NCI-H446 (cell line): ENCODE measurements at regions not wholly inside any gene's neighbourhood (a gene's known extent, or its start where the extent isn't known, plus 50 kb on each side); places are given as distances from the start of the nearest gene placed in this dataset.

Source experiments
- DNase-seq, 2 experiments: peaks; one replicate each; lab custom pipeline; 2025; lab: John Stamatoyannopoulos, UW

DNA sequence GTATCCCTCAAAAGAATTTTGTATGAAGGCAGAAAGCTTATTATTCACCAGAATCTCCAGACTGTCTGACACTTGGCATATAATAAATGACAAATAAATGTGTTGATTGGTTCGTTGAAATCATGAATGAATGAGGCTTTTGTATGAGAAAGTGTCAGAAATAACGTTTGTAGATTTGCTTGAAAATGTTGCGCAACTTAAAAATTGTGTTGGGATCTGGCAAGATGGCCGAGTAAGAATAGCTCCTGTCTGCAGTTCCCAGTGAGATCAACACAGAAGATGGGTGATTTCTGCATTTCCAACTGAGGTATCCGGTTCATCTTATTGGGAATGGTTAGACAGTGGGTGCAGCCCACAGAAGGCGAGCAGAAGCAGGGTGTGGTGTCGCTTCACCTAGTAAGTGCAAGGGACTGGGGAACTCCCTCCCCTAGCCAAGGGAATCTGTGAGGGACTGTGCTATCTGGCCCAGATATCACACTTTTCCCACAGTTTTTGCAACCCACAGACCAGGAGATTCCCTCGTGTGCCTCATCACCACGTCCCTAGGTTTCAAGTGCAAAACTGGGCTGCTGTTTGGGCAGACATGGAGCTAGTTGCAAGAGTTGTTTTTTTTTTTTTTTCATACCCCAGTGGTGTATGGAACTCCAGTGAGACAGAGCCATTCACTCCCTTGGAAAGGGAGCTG is 759.0 kb downstream of the LTN1 start:
- no peak for DNase-seq

DNA sequence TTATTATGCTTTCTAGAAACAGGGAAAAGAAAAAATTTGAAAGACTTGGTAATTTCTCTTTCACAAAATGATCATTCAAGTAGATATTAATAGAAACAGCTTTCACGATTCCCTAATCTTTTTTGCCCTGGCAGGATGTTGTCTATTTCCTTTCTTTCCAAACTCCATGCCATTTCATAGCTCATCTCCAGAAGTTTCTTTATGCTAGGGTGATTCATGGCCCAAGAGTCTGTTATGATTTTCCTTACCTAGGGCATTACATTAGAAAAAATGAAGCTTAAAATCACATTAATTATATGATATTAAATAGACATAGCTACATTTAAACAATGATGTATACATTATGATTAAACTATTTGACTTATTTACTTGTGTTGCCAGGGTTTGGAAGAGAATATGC is 762.1 kb downstream of the LTN1 start:
- DNase-seq = no peak

DNA sequence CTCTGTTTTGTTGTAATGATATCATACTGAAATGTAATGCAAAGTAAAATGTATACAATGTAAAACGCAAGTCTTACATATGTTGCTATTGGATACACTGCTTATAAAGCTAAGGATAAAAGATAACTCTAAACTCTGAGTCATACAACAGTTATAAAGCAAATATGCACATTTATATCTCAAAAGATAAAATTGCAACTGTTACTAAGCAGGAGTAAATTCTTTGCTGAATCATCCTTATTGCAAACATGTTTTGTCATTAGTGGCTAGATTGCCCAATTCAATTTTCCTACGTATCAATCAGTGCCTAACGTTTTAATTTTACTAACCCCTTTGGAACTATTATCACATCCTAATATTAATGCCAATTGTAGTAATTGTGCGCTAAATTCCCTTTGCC is 762.9 kb downstream of the LTN1 start:
- DNase-seq = no peak

DNA sequence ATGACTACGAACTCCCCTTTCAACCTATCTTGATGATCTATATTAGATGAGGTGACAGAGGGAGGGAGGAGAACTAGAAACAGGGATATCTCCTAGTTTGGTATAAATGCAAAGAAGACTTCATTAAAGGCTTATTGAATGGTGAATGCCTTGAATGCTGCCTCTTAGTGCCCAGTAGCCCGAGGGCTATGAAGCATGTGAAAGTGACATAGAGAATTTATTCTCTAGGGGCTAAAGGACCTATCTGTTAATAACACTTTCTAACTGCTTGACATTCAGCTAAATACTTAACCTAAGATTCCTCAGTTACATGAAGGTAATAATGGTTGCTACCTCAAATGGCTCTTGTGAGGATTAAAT is 764.1 kb downstream of the LTN1 start:
- no peak for DNase-seq

DNA sequence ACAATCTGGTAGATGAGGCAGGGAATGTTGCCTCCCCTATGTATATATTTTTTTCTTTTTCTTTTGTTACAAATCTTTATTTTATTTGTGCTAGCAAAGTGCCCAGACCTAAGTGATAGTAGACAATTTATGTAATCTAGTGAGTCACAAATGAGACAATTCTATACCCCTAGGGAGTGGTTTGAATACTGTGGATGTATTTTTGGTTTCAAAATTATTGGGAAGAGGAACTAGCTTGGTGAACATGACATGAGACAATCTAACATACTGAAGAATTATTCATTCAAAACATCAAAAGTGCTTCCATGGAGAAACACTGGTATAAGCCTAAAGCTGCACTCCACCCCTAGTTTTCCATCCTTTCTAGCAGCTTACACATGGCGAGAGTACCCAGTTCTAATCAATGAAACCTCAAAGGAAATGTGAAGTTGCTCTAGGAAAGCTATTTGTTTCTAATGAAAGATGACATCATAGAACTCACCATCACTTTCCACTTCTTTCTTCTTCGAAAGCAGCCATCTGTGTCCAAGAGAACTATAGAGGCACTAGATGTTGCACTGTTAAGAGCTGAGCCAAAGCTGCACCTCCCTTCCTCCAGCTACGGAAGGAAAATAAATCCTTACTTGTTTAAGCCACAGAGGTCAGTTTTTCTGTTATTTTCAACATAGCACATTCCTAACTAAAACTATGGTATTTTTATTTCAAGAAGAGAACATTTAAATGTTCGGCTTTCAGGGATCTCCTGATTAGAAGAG is 764.6 kb downstream of the LTN1 start:
- no peak for DNase-seq

DNA sequence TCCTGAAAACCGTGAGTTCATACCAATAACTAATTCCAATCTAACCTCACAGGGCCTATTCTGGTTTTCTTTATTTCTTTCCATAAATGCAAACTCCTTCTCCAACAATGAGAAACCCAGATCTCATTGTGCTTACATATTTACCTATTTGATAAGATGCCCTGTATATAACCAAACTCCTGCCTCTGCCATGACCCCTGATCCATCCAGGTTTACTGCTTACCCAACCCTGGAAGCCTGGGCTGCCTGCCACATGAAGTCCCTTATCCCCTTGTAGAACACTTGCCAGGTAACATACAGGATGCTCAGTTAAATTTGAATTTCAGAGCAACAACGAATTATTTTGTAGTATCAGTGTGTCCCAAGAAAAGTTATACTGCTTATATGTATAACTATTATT is 766.1 kb downstream of the LTN1 start:
- DNase-seq = no peak

DNA sequence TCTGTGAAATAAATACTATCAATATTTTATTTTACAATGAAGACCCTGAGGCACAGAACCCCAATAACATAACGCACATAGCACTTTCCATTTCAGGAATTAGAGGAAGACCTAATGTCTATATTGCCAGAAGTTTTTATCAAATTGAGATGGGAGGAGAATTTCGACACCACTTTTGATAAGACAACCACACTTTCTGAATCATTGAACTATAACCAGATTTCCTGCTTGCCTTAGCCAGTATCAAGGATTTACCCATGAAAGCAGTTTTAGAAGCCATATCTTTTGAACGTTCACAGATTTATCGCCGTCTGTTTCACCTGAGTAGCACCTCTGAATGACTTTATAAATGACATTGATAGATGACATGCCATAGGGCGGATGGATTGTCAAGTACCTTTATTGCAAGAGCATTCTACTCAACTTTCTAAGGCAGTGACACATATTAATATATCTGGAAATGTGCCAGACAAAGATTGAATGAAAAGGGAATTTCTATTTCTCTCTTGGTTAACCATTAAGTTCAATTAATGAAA is 768.4 kb downstream of the LTN1 start:
- DNase-seq = no peak

DNA sequence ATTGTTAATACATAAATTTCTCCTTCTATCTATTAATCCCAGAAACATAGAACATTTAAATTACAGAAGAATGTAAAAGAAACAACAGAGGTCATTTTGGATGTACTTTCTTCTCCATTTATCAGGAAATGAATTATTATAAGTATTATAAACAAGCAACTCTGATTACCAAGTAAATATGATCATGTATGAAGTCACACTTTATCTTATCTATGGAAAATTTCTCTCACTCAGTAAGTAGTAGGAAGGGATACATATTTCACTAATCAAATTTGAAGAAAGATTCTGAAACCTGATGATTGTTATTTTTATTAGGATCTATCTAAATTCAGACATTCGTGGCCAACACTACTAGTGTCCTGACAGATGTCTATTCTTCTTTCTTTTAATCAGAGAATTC is 770.7 kb downstream of the LTN1 start:
- no peak for DNase-seq

DNA sequence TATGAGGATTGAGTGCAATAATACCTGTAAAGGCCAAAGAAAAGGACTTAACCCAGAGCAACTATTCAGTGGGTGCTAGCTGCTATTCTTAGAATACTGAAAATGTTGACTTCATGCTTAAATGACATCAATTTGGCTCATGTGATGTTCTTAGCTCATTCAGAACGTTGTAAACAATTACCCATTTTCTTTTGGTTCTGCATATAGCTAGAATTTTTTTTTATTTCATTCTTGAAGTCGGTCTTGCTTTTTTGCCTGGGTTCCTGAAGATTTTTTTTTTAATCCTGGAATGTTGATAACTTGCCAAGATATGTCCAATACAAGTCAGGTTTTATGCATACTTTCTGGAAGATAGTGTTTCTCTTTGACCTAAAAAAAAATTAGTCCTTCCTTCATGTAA is 772.0 kb downstream of the LTN1 start:
- DNase-seq = no peak

DNA sequence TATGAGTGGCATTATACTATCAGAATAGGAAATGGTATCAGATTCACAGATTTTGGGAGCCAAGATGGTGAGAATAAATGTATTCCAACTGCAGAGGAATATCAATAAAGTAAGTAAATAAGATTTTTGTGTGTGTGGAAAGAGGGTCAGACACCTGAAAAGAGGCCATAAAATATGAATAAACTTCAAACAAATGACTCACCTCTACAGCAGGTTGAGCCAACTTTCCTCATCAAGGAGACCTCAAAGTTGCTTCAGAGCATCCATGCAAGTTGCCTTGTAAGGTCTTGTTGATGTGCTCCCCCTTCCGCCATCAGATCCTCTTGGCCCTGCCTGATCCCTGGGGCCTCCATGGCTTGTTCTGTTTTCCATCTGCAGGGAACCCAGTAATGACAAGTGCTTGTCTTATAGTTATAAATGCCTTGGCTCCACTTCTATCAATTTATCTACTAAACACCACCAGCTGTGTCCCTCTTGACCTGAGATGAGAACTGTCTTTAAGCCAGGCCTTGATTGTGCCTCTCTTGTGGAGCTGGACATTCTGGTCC is 775.6 kb downstream of the LTN1 start:
- no peak for DNase-seq

DNA sequence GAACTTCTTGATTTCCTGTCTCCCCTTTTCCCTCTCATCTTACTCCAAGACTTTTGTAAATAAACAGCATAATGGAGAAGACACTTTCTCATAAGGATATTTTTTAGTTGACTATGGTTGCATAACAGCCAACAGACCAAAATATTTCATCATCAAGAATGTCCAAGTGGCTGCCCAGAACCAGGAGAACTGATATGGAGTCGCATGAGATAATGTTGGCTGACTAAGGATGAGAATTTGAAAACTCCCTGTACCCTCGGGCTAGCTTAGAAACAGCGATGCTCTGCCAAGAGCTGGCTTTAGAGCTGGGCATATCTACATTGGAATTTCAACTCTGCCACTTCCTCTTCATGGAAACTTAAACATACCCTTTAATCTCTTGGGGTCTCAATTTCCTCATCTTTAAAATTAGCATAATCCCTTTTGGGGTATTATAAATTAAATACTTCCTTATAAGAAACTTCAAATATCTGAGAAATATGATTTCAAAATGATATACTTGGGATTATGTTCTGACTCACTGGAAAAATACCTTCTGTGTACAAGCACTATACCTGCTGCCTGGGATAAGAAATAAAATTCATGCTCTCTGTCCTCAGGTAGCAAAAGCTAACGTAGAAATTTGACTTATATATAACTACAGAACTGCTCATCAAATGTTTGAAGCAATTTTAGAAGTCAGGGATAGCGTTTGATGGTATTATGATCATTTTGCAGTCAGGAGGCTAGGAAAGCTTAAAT is 777.3 kb downstream of the LTN1 start:
- no peak for DNase-seq

DNA sequence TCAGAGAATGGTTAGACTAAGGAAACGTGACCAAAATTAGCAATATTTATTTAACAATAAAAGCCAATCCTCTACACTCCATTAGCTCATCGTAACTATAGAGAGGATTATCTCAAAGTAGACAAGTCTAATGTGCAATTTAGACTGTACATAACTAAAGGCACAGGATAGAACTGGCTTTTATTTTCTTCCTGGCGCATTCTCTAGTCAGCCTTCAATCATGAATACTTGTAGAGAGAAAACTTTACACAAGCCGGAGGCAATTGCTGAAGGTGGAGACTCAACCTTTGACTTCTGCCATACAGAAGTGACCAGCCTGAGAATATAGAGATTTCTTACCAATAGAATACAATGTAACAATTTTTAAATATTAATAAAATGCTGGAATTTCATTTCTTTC is 777.9 kb downstream of the LTN1 start:
- DNase-seq = no peak

DNA sequence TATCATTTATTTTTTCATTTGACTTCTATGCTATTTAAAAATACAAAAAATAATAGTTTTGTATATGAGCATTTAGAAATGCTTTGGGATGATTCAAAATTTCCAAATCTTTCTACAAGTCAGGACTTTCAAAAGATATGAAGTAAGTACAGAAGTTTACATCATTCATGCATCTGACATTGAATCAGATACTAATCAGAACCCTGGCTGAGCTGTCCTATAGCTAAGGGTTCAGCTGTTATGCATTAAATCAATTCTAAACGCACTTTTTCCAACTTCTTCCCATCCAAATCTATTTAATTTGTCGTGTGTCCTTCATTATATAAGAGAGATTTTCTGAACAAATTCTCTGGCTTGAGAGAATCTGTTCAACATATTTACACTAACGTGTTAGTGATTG is 779.4 kb downstream of the LTN1 start:
- no peak for DNase-seq

DNA sequence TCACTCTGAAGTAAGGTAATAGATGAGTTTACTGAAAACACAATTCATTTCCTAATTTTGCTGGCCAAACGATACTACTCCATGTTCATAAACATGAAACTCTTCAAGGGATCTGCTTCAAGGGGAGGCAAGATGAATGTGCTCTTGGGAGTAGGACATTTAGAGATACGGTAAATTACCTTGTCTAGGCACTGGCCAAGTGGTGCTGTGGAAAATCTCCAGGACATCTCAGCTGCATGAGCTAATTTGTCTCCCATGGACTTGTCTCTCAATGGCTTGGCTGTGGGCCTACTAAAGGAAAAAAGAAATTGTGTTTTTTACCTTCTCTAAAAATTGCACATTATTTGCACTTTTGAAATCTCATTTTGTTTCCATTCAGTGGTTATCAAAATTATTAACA is 780.6 kb downstream of the LTN1 start:
- no peak for DNase-seq

DNA sequence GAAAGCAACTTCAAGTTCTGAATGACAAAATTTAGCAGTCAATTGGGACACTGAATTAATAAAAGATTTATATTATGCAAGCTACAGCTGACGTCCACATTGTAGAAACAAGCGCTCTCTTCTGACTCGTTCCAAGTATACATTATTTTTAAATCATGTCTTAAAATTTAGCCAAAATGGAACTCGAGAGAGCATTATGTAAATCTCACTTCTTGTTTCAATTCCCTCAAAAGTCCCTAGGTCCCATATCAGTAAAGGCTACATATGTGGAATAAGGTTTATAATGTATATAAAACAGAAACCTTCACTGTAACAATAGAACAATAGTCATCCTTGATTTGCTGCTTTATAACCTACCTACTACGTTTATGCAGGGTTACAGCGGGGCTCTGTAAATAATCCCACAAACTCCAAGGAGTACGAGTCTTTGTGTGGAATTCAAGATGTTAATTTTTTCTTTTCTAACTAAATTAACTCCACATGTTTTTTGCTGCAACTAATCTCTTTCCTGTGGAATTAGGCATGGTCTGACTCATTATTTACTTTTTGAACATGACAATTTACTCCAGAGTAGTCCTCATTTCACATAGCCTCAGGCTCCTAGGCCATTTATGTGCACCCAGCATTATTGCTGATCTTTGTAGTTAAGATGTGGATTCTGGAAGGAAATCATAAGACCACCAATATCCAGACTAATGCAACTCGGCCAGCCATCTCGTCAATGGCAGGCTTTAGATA is 785.1 kb downstream of the LTN1 start:
- DNase-seq = no peak

DNA sequence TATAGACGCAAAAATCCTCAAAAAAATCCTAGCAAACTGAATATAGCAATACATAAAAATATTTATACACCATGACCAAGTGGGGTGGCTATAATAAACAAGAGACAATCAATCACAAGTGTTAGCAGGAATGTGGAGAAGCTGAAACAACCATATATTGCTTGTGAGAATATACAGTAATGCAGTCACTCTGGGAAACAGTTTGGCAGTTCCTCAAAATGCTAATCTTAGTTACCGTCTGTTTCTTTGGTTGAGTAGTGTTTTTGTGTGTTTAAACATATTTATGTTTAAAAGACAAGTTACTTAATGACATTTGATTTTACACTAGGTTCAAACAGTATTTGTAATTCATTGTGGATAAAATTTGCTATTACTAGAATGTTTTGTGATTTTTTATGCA is 792.0 kb downstream of the LTN1 start:
- no peak for DNase-seq

DNA sequence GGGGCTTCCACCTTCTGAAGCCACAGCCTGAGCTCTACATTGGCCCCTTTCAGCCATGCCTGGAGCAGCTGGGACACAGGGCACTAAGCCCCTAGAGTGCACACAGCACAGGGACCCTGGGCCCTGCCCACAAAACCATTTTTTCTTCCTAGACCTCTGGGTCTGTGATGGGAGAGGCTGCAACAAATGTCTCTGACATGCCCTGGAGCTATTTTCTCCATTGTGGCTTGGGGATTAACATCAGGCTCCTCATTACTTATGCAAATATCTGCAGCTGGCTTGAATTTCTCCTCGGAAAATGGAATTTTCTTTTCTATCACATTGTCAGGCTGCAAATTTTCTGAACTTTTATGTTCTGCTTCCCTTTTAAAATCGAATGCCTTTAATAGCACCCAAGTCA is 795.7 kb downstream of the LTN1 start:
- no peak for DNase-seq

DNA sequence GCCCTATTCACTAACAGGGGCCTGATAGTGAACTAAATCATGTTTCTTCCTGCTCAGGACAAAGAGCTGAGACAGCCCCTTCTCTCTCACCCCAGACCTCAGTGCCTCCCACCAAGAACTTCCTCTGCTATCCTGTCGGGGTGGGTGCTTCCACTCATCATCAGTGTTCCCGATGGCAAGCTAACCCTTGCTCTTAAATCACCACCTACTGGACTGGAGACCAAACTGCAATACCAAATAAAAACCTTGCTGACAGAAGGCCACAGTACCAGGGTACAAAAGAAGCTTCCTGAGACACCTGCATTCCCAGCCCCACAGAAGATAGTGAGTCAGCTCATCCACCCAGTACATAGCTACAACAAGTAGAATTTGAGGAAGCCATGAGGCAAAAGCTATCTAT is 799.5 kb downstream of the LTN1 start:
- DNase-seq = no peak

DNA sequence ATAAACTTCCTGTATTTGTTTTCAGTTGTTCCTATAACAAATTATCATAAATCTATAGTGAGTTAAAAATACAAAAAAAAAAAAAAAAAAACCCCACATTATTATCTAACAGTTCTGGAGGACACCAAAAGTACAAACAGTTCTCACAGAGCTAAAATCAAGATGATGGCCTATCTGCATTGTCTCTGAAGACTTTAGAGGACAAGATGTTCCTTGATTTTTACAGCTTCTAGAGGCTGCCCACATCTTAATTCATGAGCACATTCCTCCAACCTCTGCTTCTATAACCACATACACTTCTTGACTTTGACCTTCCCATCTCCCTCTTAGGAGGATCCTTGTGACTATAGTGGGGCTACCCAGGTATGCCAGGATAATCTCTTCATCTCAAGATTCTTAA is 806.1 kb downstream of the LTN1 start:
- DNase-seq = no peak

DNA sequence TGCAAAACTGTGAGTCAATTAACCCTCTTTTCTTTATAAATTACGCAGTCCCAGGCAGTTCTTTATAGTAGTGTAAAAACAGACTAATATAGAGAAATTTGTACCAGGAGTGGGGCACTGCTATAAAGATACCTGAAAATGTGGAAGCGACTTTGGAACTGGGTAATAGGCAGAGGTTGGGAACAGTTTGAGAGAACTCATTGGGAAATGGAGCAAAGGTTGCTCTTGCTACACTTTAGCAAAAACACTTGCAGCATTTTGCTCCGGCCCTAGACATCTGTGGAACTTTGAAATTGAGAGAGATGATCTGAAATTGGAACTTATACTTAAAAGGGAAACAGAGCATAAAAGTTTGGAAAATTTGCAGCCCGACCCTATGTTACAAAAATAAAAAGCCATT is 810.9 kb downstream of the LTN1 start:
- no peak for DNase-seq

DNA sequence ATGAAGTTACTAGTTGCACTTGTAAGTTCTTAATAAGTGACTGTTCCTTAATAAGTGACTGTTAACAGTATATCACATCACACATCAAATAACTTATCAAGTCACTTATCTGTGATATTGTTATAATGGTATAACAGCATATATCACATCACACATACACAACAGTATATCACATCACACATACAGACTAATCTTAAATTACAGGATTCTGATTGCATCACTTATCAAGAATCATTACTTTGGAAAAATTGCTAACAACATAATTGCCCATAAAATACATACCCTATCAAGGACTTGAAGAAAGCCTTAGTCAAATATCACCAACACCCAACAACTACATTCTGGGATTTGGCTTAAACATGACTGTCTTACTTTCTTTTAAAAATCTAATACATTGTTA is 813.5 kb downstream of the LTN1 start:
- no peak for DNase-seq

DNA sequence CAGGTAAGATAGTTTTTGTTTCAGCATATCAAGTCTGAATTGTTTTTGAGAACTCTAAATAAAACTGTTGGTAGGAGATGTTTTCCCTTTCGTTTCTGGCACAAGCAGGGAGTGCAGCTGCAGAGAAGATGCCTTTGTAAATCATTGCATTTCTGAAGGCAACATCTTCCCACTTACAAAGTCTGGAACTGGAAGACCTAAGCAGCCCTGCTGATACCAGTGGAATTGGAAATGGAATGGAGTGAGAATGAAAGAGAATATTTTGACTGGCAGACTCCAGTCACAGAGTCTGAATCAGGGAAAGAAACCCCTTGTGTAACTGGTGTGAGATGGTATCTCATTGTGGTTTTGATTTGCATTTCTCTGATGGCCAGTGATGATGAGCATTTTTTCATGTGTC is 815.6 kb downstream of the LTN1 start:
- DNase-seq = no peak
